C4-2B (cell line): ENCODE measurements at regions not wholly inside any gene's neighbourhood (a gene's known extent, or its start where the extent isn't known, plus 50 kb on each side); places are given as distances from the start of the nearest gene placed in this dataset.

ENCODE experiments used
- ZFX ChIP-seq: fragments of 450-650 bp; IDR thresholded peaks from 2 replicates; pipeline ENCODE4 v1.6.1; 2017
- TF ChIP-seq, protein P1 (sequence below): fragments of 450-650 bp; conservative IDR thresholded peaks from 2 replicates; pipeline ENCODE4 v1.5.1; 2017; ENCODE audit warnings: mild to moderate bottlenecking

DNA sequence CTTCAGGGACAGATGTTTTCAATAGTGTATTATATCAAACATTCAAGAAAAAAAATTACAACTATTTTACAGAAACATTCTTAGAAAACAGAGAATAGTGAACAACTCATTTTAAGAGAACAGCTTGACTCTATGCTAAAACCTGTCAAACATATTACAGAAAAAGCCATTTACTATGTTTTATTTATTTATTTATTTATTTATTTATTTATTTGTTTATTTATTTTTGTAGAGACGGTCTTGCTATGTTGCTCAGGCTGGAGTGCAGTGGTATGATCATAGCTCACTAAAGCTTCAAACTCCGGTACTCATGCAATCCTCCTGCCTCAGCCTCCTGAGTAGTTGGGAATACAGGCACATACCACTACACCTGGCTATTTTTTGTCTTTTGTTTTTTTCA is 317.9 kb upstream of the HTR1E start:
- TF ChIP-seq, protein P1, sequence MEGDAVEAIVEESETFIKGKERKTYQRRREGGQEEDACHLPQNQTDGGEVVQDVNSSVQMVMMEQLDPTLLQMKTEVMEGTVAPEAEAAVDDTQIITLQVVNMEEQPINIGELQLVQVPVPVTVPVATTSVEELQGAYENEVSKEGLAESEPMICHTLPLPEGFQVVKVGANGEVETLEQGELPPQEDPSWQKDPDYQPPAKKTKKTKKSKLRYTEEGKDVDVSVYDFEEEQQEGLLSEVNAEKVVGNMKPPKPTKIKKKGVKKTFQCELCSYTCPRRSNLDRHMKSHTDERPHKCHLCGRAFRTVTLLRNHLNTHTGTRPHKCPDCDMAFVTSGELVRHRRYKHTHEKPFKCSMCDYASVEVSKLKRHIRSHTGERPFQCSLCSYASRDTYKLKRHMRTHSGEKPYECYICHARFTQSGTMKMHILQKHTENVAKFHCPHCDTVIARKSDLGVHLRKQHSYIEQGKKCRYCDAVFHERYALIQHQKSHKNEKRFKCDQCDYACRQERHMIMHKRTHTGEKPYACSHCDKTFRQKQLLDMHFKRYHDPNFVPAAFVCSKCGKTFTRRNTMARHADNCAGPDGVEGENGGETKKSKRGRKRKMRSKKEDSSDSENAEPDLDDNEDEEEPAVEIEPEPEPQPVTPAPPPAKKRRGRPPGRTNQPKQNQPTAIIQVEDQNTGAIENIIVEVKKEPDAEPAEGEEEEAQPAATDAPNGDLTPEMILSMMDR = no peak
- TF ChIP-seq ZFX = no peak
